IPS-18a (cell line): ENCODE measurements at regions not wholly inside any gene's neighbourhood (a gene's known extent, or its start where the extent isn't known, plus 50 kb on each side); places are given as distances from the start of the nearest gene placed in this dataset.
"Not testable (repeated sequence)": the region's sequence is repeated elsewhere in the genome, so short reads cannot be mapped to it uniquely, and the experiment has no call there.

Source experiments
- H3K27ac ChIP-seq: one replicate; pipeline ENCODE4 v1.5.1; 2013; ENCODE audit warnings: low read length
- H3K27me3 ChIP-seq: one replicate; pipeline ENCODE4 v1.6.1; 2013; ENCODE audit warnings: mild to moderate bottlenecking, low read length; ENCODE audit not compliant: control insufficient read depth, insufficient read depth
- H3K36me3 ChIP-seq: one replicate; pipeline ENCODE4 v1.6.1; 2013; ENCODE audit warnings: low read depth, low read length; ENCODE audit not compliant: control insufficient read depth
- H3K4me1 ChIP-seq: one replicate; pipeline ENCODE4 v1.6.1; 2013; ENCODE audit warnings: low read depth, low read length; ENCODE audit not compliant: control insufficient read depth
- H3K4me3 ChIP-seq: one replicate; pipeline ENCODE4 v1.5.1; 2013; ENCODE audit warnings: low read length
- H3K9ac ChIP-seq: one replicate; pipeline ENCODE4 v1.6.1; 2013; ENCODE audit warnings: mild to moderate bottlenecking, low read length, moderate library complexity
- H3K9me3 ChIP-seq: one replicate; pipeline ENCODE4 v1.6.1; 2013; ENCODE audit warnings: low read depth, low read length; ENCODE audit not compliant: control insufficient read depth

DNA sequence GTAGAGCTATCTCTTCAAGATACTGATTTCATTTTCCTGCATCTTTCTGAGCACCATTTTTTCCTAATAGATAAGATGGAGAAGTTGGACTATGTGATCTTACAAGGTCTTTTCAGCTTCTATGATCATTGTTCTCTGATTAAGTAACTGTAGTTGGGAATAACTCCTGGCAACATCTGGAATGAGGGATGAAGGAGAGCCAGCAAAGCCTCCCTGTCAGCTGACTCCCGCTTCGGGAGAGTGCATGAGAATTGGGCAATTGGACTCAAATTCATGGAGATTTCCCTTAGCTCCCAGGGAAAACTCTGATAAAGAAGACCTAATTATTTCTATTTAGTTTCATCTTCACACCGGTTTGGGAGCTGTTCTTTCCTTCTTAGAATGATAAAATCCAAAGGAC, 146.1 kb downstream of the CCDC71L start:
- Histone ChIP-seq H3K27me3 (no peaks in the 10 kb centered on the region), H3K4me1 (no peaks in the 10 kb centered on the region), H3K4me3 (no peak overlapping the region), H3K27ac (no peak overlapping the region), H3K9ac (no peak overlapping the region), H3K9me3 (no peaks in the 10 kb centered on the region), H3K36me3 (no peaks in the 10 kb centered on the region)

DNA sequence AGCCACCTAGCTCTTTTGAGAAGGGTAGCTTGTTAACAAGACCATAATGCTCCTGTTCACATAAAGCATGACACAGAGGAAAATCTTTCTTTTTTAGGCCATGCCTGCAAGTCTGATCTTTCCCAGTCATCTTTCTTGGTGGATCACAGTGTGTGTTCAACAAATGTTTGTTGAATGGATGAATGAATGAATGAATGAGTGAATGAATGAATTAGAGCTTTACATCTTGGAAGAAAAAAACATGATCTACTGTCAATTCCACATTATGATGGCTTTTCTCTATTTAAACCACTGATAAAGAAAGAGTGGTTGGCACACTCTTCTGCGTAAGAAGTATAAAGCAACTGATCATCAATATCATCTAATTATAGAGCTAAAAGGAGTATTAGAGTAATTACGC, 148.7 kb downstream of the CCDC71L start:
- Histone ChIP-seq H3K36me3 (no peaks in the 10 kb centered on the region), H3K27ac (no peak overlapping the region), H3K4me1 (no peaks in the 10 kb centered on the region), H3K4me3 (no peak overlapping the region), H3K27me3 (no peaks in the 10 kb centered on the region), H3K9ac (no peak overlapping the region), H3K9me3 (no peaks in the 10 kb centered on the region)

DNA sequence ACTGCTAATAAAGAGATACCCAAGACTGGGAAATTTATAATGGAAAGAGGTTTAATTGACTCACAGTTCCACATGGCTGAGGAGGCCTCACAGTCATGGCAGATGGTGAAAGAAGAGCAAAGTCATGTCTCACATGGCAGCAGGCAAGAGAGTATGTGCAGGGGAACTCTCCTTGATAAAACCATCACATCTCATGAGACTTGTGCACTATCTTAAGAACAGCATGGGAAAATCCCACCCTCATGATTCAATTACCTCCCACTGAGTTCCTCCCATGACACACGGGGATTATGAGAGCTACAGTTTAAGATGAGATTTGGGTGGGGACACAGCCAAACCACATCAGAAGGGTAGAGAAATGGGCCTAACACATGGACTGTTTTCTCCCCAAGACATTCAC, 156.3 kb downstream of the CCDC71L start:
- H3K27ac ChIP-seq = no peak overlapping the region
- H3K27me3 ChIP-seq = no peaks in the 10 kb centered on the region
- no peaks in the 10 kb centered on the region for H3K9me3 ChIP-seq
- no peaks in the 10 kb centered on the region for H3K4me1 ChIP-seq
- no peak overlapping the region for H3K9ac ChIP-seq
- no peak overlapping the region for H3K4me3 ChIP-seq
- no peaks in the 10 kb centered on the region for H3K36me3 ChIP-seq

DNA sequence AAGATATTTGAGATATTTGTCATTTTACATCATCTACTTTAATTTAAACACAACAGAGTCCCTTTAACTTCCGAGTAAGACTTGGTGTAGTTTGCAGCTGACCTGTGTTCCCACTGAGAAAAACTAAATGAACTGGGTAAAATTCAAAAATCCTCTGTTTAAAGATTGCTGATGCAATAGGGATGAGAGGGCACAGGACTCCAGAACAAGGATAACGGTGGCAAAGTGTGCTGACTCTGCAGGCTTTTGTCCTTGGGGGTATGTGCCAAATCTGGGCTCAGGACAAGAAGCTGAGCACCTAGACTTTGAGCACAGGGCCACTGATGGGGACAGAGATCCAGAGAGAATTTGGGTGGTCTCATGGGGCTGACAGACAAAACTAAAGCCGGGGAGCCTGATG, 156.8 kb downstream of the CCDC71L start:
- Histone ChIP-seq H3K9me3 (no peaks in the 10 kb centered on the region), H3K27me3 (no peaks in the 10 kb centered on the region), H3K4me3 (no peak overlapping the region), H3K36me3 (no peaks in the 10 kb centered on the region), H3K4me1 (no peaks in the 10 kb centered on the region), H3K27ac (no peak overlapping the region), H3K9ac (no peak overlapping the region)

DNA sequence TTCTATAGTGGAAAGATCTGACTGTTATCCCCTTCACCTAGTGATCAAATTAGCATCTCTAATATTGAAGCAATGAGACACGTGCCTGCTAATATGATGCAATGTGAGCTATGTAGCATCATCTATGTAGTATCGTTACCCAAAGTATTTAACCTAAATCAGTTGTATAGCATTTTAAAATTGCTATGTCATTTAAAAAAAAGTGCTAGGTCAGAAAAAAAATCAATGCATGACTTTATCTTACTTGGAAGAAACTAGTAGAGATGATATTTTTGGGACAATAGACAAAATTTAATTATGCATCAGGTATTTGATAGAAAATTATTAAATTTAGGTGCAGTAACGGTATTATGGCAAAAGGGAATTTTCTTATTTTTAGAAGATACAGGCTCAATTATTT, 157.3 kb downstream of the CCDC71L start:
- Histone ChIP-seq H3K4me1 (no peaks in the 10 kb centered on the region), H3K27ac (no peak overlapping the region), H3K9ac (no peak overlapping the region), H3K36me3 (no peaks in the 10 kb centered on the region), H3K27me3 (no peaks in the 10 kb centered on the region), H3K4me3 (no peak overlapping the region), H3K9me3 (no peaks in the 10 kb centered on the region)

DNA sequence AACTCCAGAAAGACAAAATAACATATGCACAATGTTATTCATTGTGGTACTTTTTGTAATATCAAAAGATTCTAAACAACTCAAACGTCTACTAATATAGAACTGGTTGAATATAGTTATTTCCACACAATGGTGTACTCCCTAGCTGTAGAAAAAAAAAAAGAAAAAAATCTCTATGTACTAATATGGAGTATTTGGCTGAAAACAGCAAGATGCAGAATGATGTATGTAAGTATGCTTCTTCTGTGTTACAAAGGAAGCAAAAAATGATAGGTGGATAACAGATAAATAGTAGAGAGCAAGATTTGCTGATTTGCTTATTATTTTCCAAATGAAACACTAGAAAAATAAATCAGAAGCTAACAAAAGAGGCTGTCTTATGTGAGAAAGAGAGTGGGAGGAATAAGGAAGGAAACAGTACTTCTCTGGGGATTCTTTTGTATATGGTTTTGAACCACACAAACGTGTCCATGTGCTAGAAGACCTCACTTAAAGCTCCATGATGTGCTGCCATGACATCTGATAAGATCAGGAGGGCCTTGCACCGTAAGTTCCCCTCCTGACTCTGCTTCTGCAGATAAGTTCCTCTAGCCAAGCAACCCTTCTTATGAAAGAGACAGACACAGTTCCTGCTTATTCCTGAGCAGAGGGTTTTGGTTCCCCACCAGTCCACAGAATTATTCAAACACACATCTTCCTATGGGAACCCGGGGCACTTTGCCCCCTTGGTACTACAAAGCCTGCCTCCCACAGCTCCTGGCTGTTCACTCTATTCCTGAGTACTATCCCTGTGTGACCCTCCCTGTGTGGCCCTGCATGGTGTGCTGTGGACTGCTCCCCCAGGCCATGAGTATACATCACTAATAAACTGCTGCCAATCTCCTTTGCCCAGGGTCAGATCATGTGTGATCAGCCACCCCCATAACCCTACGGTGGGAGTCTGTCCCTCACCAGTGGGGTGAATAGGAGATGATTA, 159.1 kb downstream of the CCDC71L start:
- Histone ChIP-seq H3K4me3 (no peak overlapping the region), H3K9me3 (no peaks in the 10 kb centered on the region), H3K27ac (no peak overlapping the region), H3K36me3 (no peaks in the 10 kb centered on the region), H3K4me1 (no peaks in the 10 kb centered on the region), H3K27me3 (no peaks in the 10 kb centered on the region), H3K9ac (no peak overlapping the region)

DNA sequence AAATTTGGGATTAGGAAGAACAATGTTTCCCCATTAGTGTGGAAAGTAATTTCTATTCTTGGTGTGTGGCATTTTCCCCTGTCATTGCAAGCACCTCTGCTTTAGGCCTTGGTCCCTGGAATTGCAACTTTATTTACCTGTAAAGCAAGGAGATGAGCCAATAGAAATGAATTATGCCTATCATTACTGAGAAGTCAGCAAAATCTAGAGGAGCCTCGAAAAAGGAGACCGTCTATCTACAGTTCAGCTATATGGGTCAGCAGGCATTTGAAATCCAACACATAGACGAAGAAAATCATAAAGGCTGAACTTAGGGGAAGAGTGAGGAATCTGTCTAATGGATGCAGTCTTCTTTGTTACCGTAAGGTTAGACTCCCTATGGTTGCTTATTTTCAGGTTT, 161.1 kb downstream of the CCDC71L start:
- H3K27me3 ChIP-seq = no peaks in the 10 kb centered on the region
- no peaks in the 10 kb centered on the region for H3K4me1 ChIP-seq
- no peaks in the 10 kb centered on the region for H3K36me3 ChIP-seq
- H3K9ac ChIP-seq = no peak overlapping the region
- no peak overlapping the region for H3K27ac ChIP-seq
- no peak overlapping the region for H3K4me3 ChIP-seq
- no peaks in the 10 kb centered on the region for H3K9me3 ChIP-seq

DNA sequence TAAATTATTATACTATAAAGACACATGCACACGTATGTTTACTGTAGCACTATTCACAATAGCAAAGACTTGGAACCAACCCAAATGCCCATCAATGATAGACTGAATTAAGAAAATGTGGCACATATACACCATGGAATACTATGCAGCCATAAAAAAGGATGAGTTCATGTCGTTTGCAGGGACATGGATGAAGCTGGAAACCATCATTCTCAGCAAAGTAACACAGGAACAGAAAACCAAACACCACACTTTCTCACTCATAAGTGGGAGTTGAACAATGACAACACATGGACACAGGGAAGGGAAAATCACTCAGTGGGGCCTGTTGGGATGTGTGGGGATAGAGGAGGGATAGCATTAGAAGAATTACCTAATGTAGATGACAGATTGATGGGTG, 163.0 kb downstream of the CCDC71L start:
- not testable (repeated sequence) for H3K9me3 ChIP-seq, H3K4me1 ChIP-seq, H3K36me3 ChIP-seq, H3K9ac ChIP-seq, H3K27me3 ChIP-seq, H3K4me3 ChIP-seq, H3K27ac ChIP-seq

DNA sequence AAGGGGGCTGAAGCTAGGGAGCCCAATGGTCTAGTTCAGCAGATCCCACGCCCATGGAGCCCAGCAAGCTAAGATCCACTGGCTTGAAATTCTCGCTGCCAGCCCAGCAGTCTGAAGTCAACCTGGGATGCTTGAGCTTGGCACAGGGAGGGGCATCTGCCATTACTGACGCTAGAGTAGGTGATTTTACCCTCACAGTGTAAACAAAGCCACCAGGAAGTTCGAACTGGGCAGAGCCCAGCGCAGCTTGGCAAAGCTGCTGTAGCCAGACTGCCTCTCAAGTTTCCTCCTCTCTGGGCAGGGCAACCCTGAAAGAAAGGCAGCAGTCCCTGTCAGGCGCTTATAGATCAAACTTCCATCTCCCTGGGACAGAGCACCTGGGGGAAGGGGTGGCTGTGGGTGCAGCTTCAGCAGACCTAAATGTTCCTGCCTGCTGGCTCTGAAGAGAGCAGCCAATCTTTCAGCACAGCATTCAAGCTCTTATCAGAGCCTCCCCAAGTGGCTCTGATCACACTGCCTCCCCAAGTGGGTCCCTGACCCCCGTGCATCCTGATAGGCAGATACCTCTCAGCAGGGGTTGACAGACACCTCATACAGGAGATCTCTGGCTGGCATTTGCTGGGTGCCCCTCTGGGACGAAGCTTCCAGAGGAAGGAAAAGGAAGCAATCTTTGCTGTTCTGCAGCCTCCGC, 167.8 kb downstream of the CCDC71L start:
- Histone ChIP-seq H3K36me3 (no peaks in the 10 kb centered on the region), H3K27me3 (no peaks in the 10 kb centered on the region), H3K4me1 (no peaks in the 10 kb centered on the region), H3K9me3 (no peaks in the 10 kb centered on the region), H3K27ac (no peak overlapping the region), H3K4me3 (no peak overlapping the region), H3K9ac (no peak overlapping the region)

DNA sequence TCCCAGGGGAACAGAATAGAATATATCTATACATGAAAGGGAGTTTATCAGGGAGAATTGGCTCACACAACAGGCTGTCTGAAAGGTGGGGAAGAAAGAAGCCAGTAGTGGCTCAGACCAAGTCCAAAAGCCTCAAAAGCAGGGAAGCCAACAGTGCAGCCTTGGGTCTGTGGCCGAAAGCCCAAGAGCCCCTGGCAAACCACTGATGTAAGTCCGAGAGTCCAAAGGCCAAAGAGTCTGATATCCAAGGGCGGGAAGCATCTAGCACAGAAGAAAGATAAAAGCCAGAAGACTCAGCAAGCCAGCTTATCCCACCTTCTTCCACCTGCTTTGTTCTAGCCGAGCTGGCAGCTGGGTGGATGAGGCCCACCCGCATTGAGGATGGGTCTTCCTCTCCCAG, 172.5 kb downstream of the CCDC71L start:
- Histone ChIP-seq H3K27me3 (no peaks in the 10 kb centered on the region), H3K36me3 (no peaks in the 10 kb centered on the region), H3K4me1 (no peaks in the 10 kb centered on the region), H3K27ac (no peak overlapping the region), H3K4me3 (no peak overlapping the region), H3K9ac (no peak overlapping the region), H3K9me3 (no peaks in the 10 kb centered on the region)

DNA sequence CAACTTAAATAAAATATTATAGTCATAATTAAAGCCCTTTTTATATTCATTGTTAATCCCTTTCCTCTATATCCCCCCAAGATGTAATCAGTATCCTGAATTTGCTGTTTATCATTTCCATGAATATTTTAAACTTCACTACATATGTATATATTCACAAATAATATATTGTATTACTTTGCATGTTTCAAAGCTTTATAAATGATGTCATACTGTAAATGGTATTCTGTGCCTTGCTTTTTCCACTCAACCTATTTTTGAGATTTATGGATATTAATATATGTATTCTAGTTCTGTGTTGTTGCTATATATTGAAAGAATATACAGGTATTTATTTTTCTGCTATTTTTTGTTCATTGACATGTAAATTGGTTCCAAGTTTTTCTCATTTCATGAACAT, 173.1 kb downstream of the CCDC71L start:
- Histone ChIP-seq H3K4me1 (no peaks in the 10 kb centered on the region), H3K9ac (no peak overlapping the region), H3K27me3 (no peaks in the 10 kb centered on the region), H3K36me3 (no peaks in the 10 kb centered on the region), H3K27ac (no peak overlapping the region), H3K4me3 (no peak overlapping the region), H3K9me3 (no peaks in the 10 kb centered on the region)

DNA sequence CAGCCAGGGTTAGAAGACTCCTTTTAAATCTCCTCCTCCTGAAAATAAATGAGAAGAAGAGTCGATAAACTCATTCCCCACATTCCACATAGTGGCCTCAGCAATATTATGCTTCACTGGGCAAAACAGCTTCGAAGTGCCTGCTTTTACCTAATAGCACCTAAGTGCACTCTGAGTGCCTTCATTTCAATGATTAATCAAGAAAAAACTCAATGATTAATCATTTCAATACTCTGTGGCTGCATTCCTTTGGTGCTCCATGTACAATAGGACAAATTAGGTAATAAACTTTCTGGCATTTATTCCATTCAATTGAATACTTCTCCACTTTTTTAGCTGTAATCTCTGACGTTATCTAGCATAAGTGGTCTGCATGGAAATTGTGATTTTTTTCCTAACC, 174.6 kb downstream of the CCDC71L start:
- no peak overlapping the region for H3K27ac ChIP-seq
- no peak overlapping the region for H3K9ac ChIP-seq

More for the DNA sequence above, 174.6 kb downstream of the CCDC71L start:
- no peak overlapping the region for H3K4me3 ChIP-seq
- no peaks in the 10 kb centered on the region for H3K4me1 ChIP-seq
- no peaks in the 10 kb centered on the region for H3K27me3 ChIP-seq
- H3K9me3 ChIP-seq = no peaks in the 10 kb centered on the region
- no peaks in the 10 kb centered on the region for H3K36me3 ChIP-seq
